K562 (cell line): ENCODE measurements at regions not wholly inside any gene's neighbourhood (a gene's known extent, or its start where the extent isn't known, plus 50 kb on each side); places are given as distances from the start of the nearest gene placed in this dataset.

Experiments used
- ATAC-seq: fragments of 200-7000 bp; cut with Tn5 transposase; 3 replicates; pipeline ENCODE4 v1.9.1; 2020; ENCODE audit warnings: moderate library complexity
- BruUV-seq: library from RNA; stranded (reverse); fragments of 400-500 nt; replicated peaks from 2 replicates; lab custom pipeline; 2021; lab: Mats Ljungman, UMichigan
- CTCF ChIA-PET: fragments of 300-600 bp; formaldehyde crosslinking; extraction: SDS; loops from one replicate; lab custom pipeline; 2021; ENCODE audit warnings: low intra/inter-chr PET ratio; lab: Yijun Ruan, JAX
- POLR2A ChIA-PET: fragments of 300-600, 350-650 bp; sonication (Branson Sonifier 250); formaldehyde crosslinking; extraction: SDS; loops from one replicate; lab custom pipeline; 2021; ENCODE audit warnings: antibody characterized with exemption, inconsistent platforms; lab: Yijun Ruan, JAX
- DNase-seq, 4 experiments: peaks; one replicate each; pipeline versions ENCODE4 v3.0.0 to v3.0.0-alpha.2; 2011 to 2018; ENCODE audit warnings: low spot score in 3 of 4, mixed read lengths in 3 of 4; ENCODE audit errors: extremely low read depth in 1 of 4
- FAIRE-seq: peaks from 2 replicates; lab custom pipeline; 2011; peaks lifted over from hg19 to GRCh38; lab: Jason Lieb, UNC
- H2AFZ ChIP-seq: 2 replicates; pipeline ENCODE4 v1.6.0; 2011; ENCODE audit warnings: low read depth, low read length, control low read depth, inconsistent platforms
- H3K27ac ChIP-seq: fragments of 200-600 bp; 3 replicates; pipeline ENCODE4 v1.8.0; 2011; ENCODE audit warnings: low read depth, mild to moderate bottlenecking, control low read depth, inconsistent platforms, low read length, moderate library complexity, mixed read lengths; ENCODE audit errors: extremely low read depth
- H3K27me3 ChIP-seq, 2 experiments: fragments of 300-600 bp in 1 of 2; 2 replicates in 1 of 2; 3 replicates in 1 of 2; pipeline versions ENCODE4 v1.6.0 to v1.8.0; 2011; ENCODE audit warnings: inconsistent platforms in 2 of 2, low read length in 2 of 2, mild to moderate bottlenecking in 1 of 2, mixed read lengths in 1 of 2, moderate library complexity in 1 of 2; ENCODE audit not compliant: control insufficient read depth in 2 of 2, insufficient read depth in 2 of 2
- H3K36me3 ChIP-seq: fragments of 300-600 bp; 3 replicates; pipeline ENCODE4 v1.8.0; 2011; ENCODE audit warnings: mild to moderate bottlenecking, low read length, inconsistent platforms; ENCODE audit not compliant: control insufficient read depth, insufficient read depth
- H3K4me1 ChIP-seq, 2 experiments: fragments of 200-600 bp in 1 of 2; replicated peaks in 1 of 2; 2 replicates in 1 of 2; 3 replicates in 1 of 2; pipeline versions ENCODE4 v1.5.1 to v1.8.0; 2011; ENCODE audit warnings: inconsistent platforms in 2 of 2, low read length in 2 of 2, mild to moderate bottlenecking in 1 of 2, mixed read lengths in 1 of 2, moderate library complexity in 1 of 2; ENCODE audit not compliant: control insufficient read depth in 2 of 2, insufficient read depth in 2 of 2
- H3K4me2 ChIP-seq: 2 replicates; pipeline ENCODE4 v1.6.1; 2011; ENCODE audit warnings: low read length, control low read depth, inconsistent platforms, mixed read lengths; ENCODE audit not compliant: insufficient read depth
- H3K4me3 ChIP-seq: fragments of 200-600 bp; sonication (generic), shearing (Covaris generic); 2 replicates; pipeline ENCODE4 v1.5.1; 2016; ENCODE audit warnings: control low read depth, inconsistent platforms
- H3K79me2 ChIP-seq: fragments of 200-600 bp; 3 replicates; pipeline ENCODE4 v1.8.0; 2011; ENCODE audit warnings: low read length, inconsistent platforms; ENCODE audit not compliant: control insufficient read depth, insufficient read depth
- H3K9ac ChIP-seq, 2 experiments: 2 replicates each; pipeline versions ENCODE4 v1.6.0 to v1.6.1; 2011; ENCODE audit warnings: low read depth in 2 of 2, low read length in 2 of 2, control low read depth in 1 of 2, inconsistent platforms in 1 of 2, mild to moderate bottlenecking in 1 of 2, mixed read lengths in 1 of 2; ENCODE audit not compliant: insufficient read depth in 1 of 2
- H3K9me1 ChIP-seq: one replicate; pipeline ENCODE4 v1.6.0; 2011; ENCODE audit warnings: inconsistent platforms, mild to moderate bottlenecking, low read length, moderate library complexity; ENCODE audit not compliant: control insufficient read depth, insufficient read depth
- H3K9me3 ChIP-seq: replicated peaks from 2 replicates; pipeline ENCODE4 v1.5.1; 2011; ENCODE audit warnings: low read depth, low read length, inconsistent platforms; ENCODE audit not compliant: control insufficient read depth, insufficient read depth
- H4K20me1 ChIP-seq: replicated peaks from 2 replicates; pipeline ENCODE4 v1.6.1; 2011; ENCODE audit warnings: low read length, inconsistent platforms, mixed read lengths; ENCODE audit not compliant: control insufficient read depth, insufficient read depth
- CBX3 ChIP-seq, 2 experiments: IDR thresholded peaks; 1 replicate in 1 of 2; 2 replicates in 1 of 2; pipeline ENCODE4 v1.6.1; 2012; ENCODE audit warnings: inconsistent platforms in 2 of 2, low read length in 2 of 2, borderline replicate concordance in 1 of 2, control low read depth in 1 of 2
- EGR1 ChIP-seq: fragments of 450-650 bp; conservative IDR thresholded peaks from 2 replicates; pipeline ENCODE4 v1.6.1; 2017; ENCODE audit warnings: mild to moderate bottlenecking
- FOXM1 ChIP-seq, 2 experiments: fragments of 450-650 bp in 1 of 2; sonication (generic) in 1 of 2; formaldehyde crosslinking in 1 of 2; IDR thresholded peaks; 2 replicates each; pipeline versions ENCODE4 v1.6.1 to v1.9.0; 2017 to 2022; ENCODE audit warnings: low read depth in 2 of 2, mild to moderate bottlenecking in 2 of 2, missing genetic modification reagents in 1 of 2, moderate library complexity in 1 of 2
- GATAD2A ChIP-seq: fragments of 450-650 bp; IDR thresholded peaks from 2 replicates; pipeline ENCODE4 v1.6.1; 2017
- GTF2F1 ChIP-seq: IDR thresholded peaks from 2 replicates; pipeline ENCODE4 v1.6.1; 2011; ENCODE audit warnings: low read depth, low read length, improper control_type of control experiment
- HEY1 ChIP-seq: fragments of 250-450 bp; sonication (Bioruptor Pico); IDR thresholded peaks from 2 replicates; pipeline ENCODE4 v1.5.0; 2020; ENCODE audit warnings: mild to moderate bottlenecking, moderate library complexity, borderline replicate concordance
- ILF3 ChIP-seq: fragments of 450-650 bp; IDR thresholded peaks from 2 replicates; pipeline ENCODE4 v1.6.1; 2018; ENCODE audit warnings: antibody characterized with exemption, mild to moderate bottlenecking, moderate library complexity, borderline replicate concordance
- MCM2 ChIP-seq: fragments of 450-650 bp; IDR thresholded peaks from 2 replicates; pipeline ENCODE4 v1.6.1; 2017; ENCODE audit warnings: low read depth, mild to moderate bottlenecking
- MXD1 ChIP-seq: fragments of 250-450 bp; sonication (Bioruptor Pico); IDR thresholded peaks from 2 replicates; pipeline ENCODE4 v1.8.0; 2021; ENCODE audit warnings: borderline replicate concordance, mild to moderate bottlenecking, moderate library complexity; ENCODE audit not compliant: poor library complexity, severe bottlenecking
- PURB ChIP-seq: sonication (generic); formaldehyde crosslinking; IDR thresholded peaks from 2 replicates; pipeline ENCODE4 v1.9.0; 2021; ENCODE audit warnings: low read depth, mild to moderate bottlenecking, missing genetic modification reagents
- RNF219 ChIP-seq: fragments of 250-450 bp; sonication (Bioruptor Pico); IDR thresholded peaks from 2 replicates; pipeline ENCODE4 v1.5.0; 2022; ENCODE audit warnings: mild to moderate bottlenecking
- ZBTB34 ChIP-seq: fragments of 250-450 bp; sonication (Bioruptor Pico); IDR thresholded peaks from 2 replicates; pipeline ENCODE4 v1.8.0; 2021; ENCODE audit warnings: mild to moderate bottlenecking, moderate library complexity
- WGBS: fragments of 100-300 bp; shearing (Covaris generic); methylation state at CpG from one replicate; pipeline ENCODE4 v1.1.6; 2016; ENCODE audit warnings: low coverage, mixed read lengths; ENCODE audit not compliant: insufficient coverage; ENCODE audit errors: missing lambda C conversion rate; 5-methylcytosine and 5-hydroxymethylcytosine counted together
- in situ Hi-C: fragments of 300-500 bp; cut with MboI; formaldehyde crosslinking; loops from 4 replicates; pipeline ENCODE4 v1.15.0; 2018; ENCODE audit warnings: inconsistent platforms, mixed read lengths
- intact Hi-C: fragments of 100-400 bp; cut with micrococcal nuclease; formaldehyde crosslinking; loops from 2 replicates; pipeline ENCODE4 v1.14.2; 2022

GRCh38 chr2:126982935-126983334 is 84.2 kb downstream of the TEX51 start:
- POLR2A ChIA-PET = no interaction called here
- no peaks in the 10 kb centered on the region for H3K9me3 ChIP-seq
- peaks cover under 1 to 37% of the 10 kb centered on the region in 2 experiments; a peak in 4 of 5 replicates for H3K27me3 ChIP-seq
- no peaks in the 10 kb centered on the region for H3K36me3 ChIP-seq
- no peak for DNase-seq
- no peak overlapping the region for H3K4me3 ChIP-seq
- CTCF ChIA-PET = no interaction called here
- FAIRE-seq = no peak
- H3K9ac ChIP-seq = no peak overlapping the region
- in situ Hi-C loops = no loop called here
- no peaks in the 10 kb centered on the region for H3K9me1 ChIP-seq
- ATAC-seq = no peak
- intact Hi-C loops = loop anchor here (5.0 kb wide), 1 partner anchor 49 kb away; no protein-coding TSS in a partner anchor
- 4% methylated on average over 5 of the region's 5 CpGs for WGBS
- H3K79me2 ChIP-seq = no peaks in the 10 kb centered on the region
- no peaks in the 10 kb centered on the region for H3K4me1 ChIP-seq
- no peaks in the 10 kb centered on the region for H4K20me1 ChIP-seq
- H3K4me2 ChIP-seq = no peak overlapping the region
- BruUV-seq = no TSS peak
- no peak overlapping the region for H2AFZ ChIP-seq
- TF ChIP-seq ILF3 (no peak), CBX3 (IDR thresholded peaks at IDR 0.05; ENCODE audit: borderline replicate concordance in 1 of 2, low read length in 2 of 2) (no peak), RNF219 (CRISPR knock-in tag) (no peak), GTF2F1 (no peak), ZBTB34 (CRISPR knock-in tag) (no peak), FOXM1 (IDR thresholded peaks at IDR 0.05; ENCODE audit: low read depth) (no peak), FOXM1 (CRISPR knock-in tag; IDR thresholded peaks at IDR 0.05; ENCODE audit: low read depth) (no peak), PURB (CRISPR knock-in tag) (no peak), MCM2 (no peak), EGR1 (no peak), GATAD2A (no peak), HEY1 (CRISPR knock-in tag) (no peak), MXD1 (no peak)
- H3K27ac ChIP-seq = no peak overlapping the region
